D721Med (cell line): ENCODE measurements at regions not wholly inside any gene's neighbourhood (a gene's known extent, or its start where the extent isn't known, plus 50 kb on each side); places are given as distances from the start of the nearest gene placed in this dataset.

Experiments
- DNase-seq: peaks from one replicate; pipeline ENCODE4 v3.0.0; 2011; ENCODE audit warnings: low spot score; ENCODE audit not compliant: insufficient read length
- FAIRE-seq: peaks from 2 replicates; lab custom pipeline; 2011; peaks lifted over from hg19 to GRCh38; lab: Jason Lieb, UNC
- CTCF ChIP-seq: IDR thresholded peaks from 2 replicates; pipeline ENCODE4 v1.5.1; 2012; ENCODE audit warnings: mild to moderate bottlenecking, control low read depth; ENCODE audit not compliant: insufficient read depth; ENCODE audit errors: missing control alignments

DNA sequence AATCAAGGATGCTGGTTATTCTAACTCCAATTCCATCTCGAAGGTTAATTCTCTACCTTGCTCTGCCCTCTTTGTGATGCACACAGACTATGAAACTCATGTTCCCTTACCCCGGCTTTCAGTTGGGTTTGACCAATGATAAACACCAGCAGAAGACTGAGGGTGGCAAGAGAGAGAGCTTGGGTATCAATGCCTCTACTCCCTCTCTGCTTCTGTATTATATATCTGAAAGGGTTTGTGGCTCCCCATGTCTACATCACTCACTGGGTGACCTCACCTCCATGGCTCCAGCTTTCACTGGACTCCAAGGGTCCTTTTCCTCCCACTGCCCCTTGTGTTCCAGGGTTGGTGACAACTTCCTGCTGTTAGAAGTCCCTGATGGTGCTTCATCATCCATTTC lies 659.0 kb upstream of the TBX3 start:
- FAIRE-seq (no peak), DNase-seq (no peak)
- no peak for TF ChIP-seq CTCF

- DNase-seq (no peak), FAIRE-seq (no peak)
- TF ChIP-seq CTCF: no peak
Measured at GRCh38 chr12:115341442-115341841, 657.5 kb upstream of the TBX3 start.

- TF ChIP-seq CTCF: no peak
- FAIRE-seq (no peak), DNase-seq (no peak)
Measured at GRCh38 chr12:115338566-115339294, 654.8 kb upstream of the TBX3 start.

DNA sequence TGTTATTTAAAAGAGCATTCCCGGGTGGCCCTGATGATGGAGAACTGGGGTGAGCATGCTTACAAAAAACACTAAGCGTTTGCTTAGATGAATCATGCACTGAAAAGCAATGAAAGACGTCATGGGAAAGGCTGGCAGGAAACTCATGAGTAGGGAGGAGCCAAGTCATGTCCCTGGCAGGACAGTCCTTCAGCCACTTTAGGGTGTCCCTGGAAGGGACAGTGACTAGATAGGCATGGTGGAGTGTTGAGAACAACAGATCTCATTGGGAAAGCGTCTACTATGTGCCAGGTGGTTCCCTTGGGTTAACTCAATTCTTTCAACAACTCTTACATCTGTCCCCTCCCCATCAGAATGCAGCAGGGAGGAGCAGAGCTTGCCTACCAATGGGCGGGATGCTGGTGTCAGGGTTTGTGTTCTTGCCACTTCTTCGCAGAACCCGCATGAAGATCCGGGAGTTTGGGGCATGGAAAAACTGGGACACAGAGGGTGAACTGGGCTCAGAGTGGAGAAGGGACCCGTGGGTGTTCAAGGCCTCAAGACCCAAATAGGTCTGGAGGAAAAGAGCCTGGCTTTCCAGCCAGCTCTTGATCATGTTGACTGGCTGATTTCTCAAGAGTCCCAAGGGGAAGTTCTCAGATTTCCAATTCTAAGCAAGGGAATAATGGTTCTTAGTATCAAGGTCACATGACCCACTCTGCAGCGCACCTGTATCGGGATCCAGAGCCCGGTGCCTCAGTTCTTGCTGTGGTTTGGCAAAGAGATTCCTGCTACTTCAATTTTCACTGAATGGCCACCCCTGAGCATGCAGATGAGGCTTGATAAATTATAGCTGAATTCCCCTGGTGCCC lies 653.9 kb upstream of the TBX3 start:
- FAIRE-seq (no peak), DNase-seq (no peak)
- TF ChIP-seq CTCF: no peak

- DNase-seq (no peak), FAIRE-seq (no peak)
- no peak for TF ChIP-seq CTCF
Measured at GRCh38 chr12:115336506-115336905, 652.5 kb upstream of the TBX3 start.

- no peak for DNase-seq
- TF ChIP-seq CTCF: no peak
- FAIRE-seq: no peak
Measured at GRCh38 chr12:115335594-115335993, 651.6 kb upstream of the TBX3 start.

DNA sequence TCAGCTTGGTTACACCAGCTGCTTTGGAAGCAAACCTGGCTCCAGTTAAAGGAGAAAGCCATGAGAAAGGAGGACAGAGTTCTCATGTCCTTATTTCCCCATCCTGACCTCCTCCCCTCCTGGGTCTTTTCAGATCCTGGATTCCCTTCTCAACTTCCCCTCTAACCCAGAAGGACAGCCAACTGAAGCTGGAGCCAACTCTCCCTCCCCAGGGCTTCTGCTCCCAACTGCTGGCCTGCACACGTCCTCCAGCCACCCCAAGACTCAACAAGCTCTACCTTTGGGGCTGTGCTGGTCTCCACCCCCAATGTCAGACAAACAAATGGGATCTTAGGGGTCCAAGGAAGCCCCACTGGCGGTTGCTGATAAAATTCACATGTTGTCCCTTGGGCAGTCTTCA lies 651.1 kb upstream of the TBX3 start:
- DNase-seq (no peak), FAIRE-seq (no peak)
- TF ChIP-seq CTCF: no peak
